T-helper 1 cell treated with Interleukin-12 subunit alpha and Interleukin-12 subunit beta and Interleukin-4 antibody, amounts not matched to agents 30 ng/mL and 1 ng/mL, for 36 hours (primary cell): ENCODE measurements at regions not wholly inside any gene's neighbourhood (a gene's known extent, or its start where the extent isn't known, plus 50 kb on each side); places are given as distances from the start of the nearest gene placed in this dataset.

ENCODE experiments used
- intact Hi-C: fragments of 100-400 bp; cut with micrococcal nuclease; formaldehyde crosslinking; loops from one replicate; pipeline ENCODE4 v1.15.1; 2024

- intact Hi-C loops: no loop called here
Measured at GRCh38 chr6:80472271-80472670, 365.8 kb downstream of the BCKDHB start.

GRCh38 chr6:80469977-80470376 is 363.5 kb downstream of the BCKDHB start:
- intact Hi-C loops: no loop called here

GRCh38 chr6:80468398-80468797 is 361.9 kb downstream of the BCKDHB start:
- intact Hi-C loops: no loop called here

- intact Hi-C loops: no loop called here
Measured at GRCh38 chr6:80467408-80467807, 360.9 kb downstream of the BCKDHB start.

GRCh38 chr6:80466981-80467380 is 360.5 kb downstream of the BCKDHB start:
- intact Hi-C loops: no loop called here

GRCh38 chr6:80465513-80465912 is 359.0 kb downstream of the BCKDHB start:
- intact Hi-C loops: no loop called here

GRCh38 chr6:80464901-80465300 is 358.4 kb downstream of the BCKDHB start:
- intact Hi-C loops: no loop called here

GRCh38 chr6:80463197-80463596 is 356.7 kb downstream of the BCKDHB start:
- intact Hi-C loops: no loop called here

GRCh38 chr6:80460257-80460865 is 353.9 kb downstream of the BCKDHB start:
- intact Hi-C loops: no loop called here

GRCh38 chr6:80457439-80457933 is 351.0 kb downstream of the BCKDHB start:
- intact Hi-C loops: no loop called here

GRCh38 chr6:80456724-80457438 is 350.4 kb downstream of the BCKDHB start:
- intact Hi-C loops: no loop called here

GRCh38 chr6:80454661-80455365 is 348.3 kb downstream of the BCKDHB start:
- intact Hi-C loops: no loop called here

GRCh38 chr6:80454197-80454596 is 347.7 kb downstream of the BCKDHB start:
- intact Hi-C loops: no loop called here

- intact Hi-C loops: no loop called here
Measured at GRCh38 chr6:80449726-80450125, 343.3 kb downstream of the BCKDHB start.

- intact Hi-C loops: no loop called here
Measured at GRCh38 chr6:80446454-80447045, 340.1 kb downstream of the BCKDHB start.

GRCh38 chr6:80445751-80446150 is 339.3 kb downstream of the BCKDHB start:
- intact Hi-C loops: no loop called here

GRCh38 chr6:80442366-80442765 is 335.9 kb downstream of the BCKDHB start:
- intact Hi-C loops: no loop called here

GRCh38 chr6:80441131-80441530 is 334.7 kb downstream of the BCKDHB start:
- intact Hi-C loops: no loop called here

GRCh38 chr6:80440496-80441115 is 334.1 kb downstream of the BCKDHB start:
- intact Hi-C loops: no loop called here

GRCh38 chr6:80439721-80440470 is 333.4 kb downstream of the BCKDHB start:
- intact Hi-C loops: no loop called here

- intact Hi-C loops: no loop called here
Measured at GRCh38 chr6:80438772-80439171, 332.3 kb downstream of the BCKDHB start.
